Uterus (tissue), 2 donors: ENCODE measurements at regions not wholly inside any gene's neighbourhood (a gene's known extent, or its start where the extent isn't known, plus 50 kb on each side); places are given as distances from the start of the nearest gene placed in this dataset.

Experiments
- POLR2A ChIP-seq, 2 donors: fragments of 450-650 bp; IDR thresholded peaks; one replicate each; pipeline ENCODE4 v1.6.1; 2016; ENCODE audit warnings: antibody characterized with exemption in 2 of 2, mild to moderate bottlenecking in 1 of 2, moderate library complexity in 1 of 2
- TF ChIP-seq, protein P1 (sequence below), 4 experiments: fragments of 200-600 bp in 2 of 4; fragments of 450-650 bp in 2 of 4; sonication (generic) in 2 of 4; IDR thresholded peaks; one replicate each; pipeline ENCODE4 v1.5.1; 2016 to 2019; ENCODE audit warnings: antibody characterized with exemption in 4 of 4, mild to moderate bottlenecking in 2 of 4, moderate library complexity in 1 of 4

DNA sequence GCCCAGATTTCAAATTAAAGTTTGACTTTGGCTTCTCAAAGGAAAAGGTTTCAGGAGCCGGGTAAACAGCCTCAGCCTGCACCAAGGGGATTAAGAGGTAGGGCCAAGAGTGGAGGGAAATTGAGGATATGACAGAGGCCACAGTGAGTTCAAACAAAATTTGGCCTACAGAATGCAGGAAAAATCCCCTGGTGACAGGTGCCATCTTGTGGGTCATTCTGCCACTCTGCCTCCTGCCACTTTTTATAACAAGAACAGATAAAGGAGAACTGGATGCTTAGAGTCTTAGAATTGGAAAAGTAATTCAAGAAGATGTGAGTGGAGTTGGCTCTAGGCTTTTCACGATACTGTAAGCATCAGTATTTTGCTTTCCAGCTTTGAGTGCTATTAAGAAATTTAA, 253.2 kb downstream of the NR2F2 start:
- TF ChIP-seq, protein P1, sequence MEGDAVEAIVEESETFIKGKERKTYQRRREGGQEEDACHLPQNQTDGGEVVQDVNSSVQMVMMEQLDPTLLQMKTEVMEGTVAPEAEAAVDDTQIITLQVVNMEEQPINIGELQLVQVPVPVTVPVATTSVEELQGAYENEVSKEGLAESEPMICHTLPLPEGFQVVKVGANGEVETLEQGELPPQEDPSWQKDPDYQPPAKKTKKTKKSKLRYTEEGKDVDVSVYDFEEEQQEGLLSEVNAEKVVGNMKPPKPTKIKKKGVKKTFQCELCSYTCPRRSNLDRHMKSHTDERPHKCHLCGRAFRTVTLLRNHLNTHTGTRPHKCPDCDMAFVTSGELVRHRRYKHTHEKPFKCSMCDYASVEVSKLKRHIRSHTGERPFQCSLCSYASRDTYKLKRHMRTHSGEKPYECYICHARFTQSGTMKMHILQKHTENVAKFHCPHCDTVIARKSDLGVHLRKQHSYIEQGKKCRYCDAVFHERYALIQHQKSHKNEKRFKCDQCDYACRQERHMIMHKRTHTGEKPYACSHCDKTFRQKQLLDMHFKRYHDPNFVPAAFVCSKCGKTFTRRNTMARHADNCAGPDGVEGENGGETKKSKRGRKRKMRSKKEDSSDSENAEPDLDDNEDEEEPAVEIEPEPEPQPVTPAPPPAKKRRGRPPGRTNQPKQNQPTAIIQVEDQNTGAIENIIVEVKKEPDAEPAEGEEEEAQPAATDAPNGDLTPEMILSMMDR (IDR thresholded peaks at IDR 0.05): no peak
- no peak for TF ChIP-seq POLR2A (IDR thresholded peaks at IDR 0.05)
